ENCODE measurements at regions not wholly inside any gene's neighbourhood (a gene's known extent, or its start where the extent isn't known, plus 50 kb on each side); places are given as distances from the start of the nearest gene placed in this dataset.
"Not testable (repeated sequence)": the region's sequence is repeated elsewhere in the genome, so short reads cannot be mapped to it uniquely, and the experiment has no call there.

DNA sequence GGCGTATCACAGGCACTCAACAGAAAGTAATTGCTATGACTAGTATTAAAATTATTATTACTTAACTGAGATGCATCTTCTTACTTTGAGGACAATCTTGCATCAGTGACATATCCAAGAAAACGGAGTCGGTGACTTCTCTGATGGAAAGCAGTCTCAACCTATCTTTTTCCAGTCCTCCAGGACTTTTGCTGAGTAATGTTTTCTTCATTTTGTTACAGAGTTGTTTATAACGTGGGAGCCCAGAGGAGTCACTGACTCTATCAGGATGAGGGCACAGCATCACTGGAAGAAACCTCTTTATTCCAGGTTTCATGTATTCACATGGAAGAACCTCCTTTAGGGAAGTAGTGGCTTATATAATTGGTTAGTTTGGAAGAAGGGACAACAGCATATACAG, 51.5 kb upstream of the MELK start:
- no peak for DNase-seq
- Mint-ChIP-seq H3K27me3 (no peaks in the 10 kb centered on the region), H3K4me1 (no peaks in the 10 kb centered on the region), H3K36me3 (no peaks in the 10 kb centered on the region), H3K9me3 (no peaks in the 10 kb centered on the region), H3K27ac (no peak overlapping the region), H3K4me3 (no peak overlapping the region)
- ATAC-seq = no peak
- POLR2A ChIA-PET = no interaction called here

GRCh38 chr9:36517131-36517530, 55.6 kb upstream of the MELK start:
- no peak overlapping the region for H3K27ac Mint-ChIP-seq
- no peak for ATAC-seq
- no peak for DNase-seq
- H3K27me3 Mint-ChIP-seq = no peaks in the 10 kb centered on the region
- H3K4me3 Mint-ChIP-seq = no peak overlapping the region
- H3K9me3 Mint-ChIP-seq = no peaks in the 10 kb centered on the region
- no peaks in the 10 kb centered on the region for H3K36me3 Mint-ChIP-seq
- POLR2A ChIA-PET = interaction anchor here (1.3 to 1.6 kb wide), 2 partner anchors 10 to 30 kb away, joined by 3 to 5 read pairs; no protein-coding TSS in a partner anchor
- no peaks in the 10 kb centered on the region for H3K4me1 Mint-ChIP-seq

DNA sequence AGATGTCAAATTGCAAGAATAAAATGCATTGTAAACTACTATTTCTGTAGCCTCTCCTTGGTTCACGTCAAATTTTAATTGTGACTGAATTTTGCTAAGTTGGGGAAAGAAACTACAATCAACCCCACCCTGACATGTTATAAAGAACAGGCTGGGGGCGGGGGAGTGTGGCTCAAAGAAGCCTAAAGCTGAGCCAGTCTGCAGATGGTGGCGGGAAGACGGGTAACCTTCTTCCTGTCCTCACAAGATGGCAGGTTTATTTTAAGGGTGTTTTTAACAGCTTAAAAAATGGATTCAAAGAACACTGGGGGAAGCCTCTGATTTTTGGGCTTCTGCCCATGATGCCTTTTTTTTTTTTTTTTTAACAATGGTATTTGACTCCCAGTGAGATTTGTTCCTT, 68.5 kb upstream of the MELK start:
- Mint-ChIP-seq H3K27me3 (no peaks in the 10 kb centered on the region), H3K36me3 (no peaks in the 10 kb centered on the region), H3K4me1 (peaks cover 9 to 45% (median 31%) of the 10 kb centered on the region in 4 donors), H3K27ac (peak overlapping the region; percentile 64 to 92 (median 77)), H3K4me3 (peak overlapping the region; percentile 8 to 74 (median 56)), H3K9me3 (no peaks in the 10 kb centered on the region)
- ATAC-seq (peak; percentile 93), DNase-seq (peak in 9 of 10 donors; percentile 2 to 67 (median 31))
- POLR2A ChIA-PET = interaction anchor here (0.7 to 3.6 kb wide), 4 partner anchors 12 to 60 kb away, joined by 3 to 37 read pairs (median 4); no protein-coding TSS in a partner anchor

DNA sequence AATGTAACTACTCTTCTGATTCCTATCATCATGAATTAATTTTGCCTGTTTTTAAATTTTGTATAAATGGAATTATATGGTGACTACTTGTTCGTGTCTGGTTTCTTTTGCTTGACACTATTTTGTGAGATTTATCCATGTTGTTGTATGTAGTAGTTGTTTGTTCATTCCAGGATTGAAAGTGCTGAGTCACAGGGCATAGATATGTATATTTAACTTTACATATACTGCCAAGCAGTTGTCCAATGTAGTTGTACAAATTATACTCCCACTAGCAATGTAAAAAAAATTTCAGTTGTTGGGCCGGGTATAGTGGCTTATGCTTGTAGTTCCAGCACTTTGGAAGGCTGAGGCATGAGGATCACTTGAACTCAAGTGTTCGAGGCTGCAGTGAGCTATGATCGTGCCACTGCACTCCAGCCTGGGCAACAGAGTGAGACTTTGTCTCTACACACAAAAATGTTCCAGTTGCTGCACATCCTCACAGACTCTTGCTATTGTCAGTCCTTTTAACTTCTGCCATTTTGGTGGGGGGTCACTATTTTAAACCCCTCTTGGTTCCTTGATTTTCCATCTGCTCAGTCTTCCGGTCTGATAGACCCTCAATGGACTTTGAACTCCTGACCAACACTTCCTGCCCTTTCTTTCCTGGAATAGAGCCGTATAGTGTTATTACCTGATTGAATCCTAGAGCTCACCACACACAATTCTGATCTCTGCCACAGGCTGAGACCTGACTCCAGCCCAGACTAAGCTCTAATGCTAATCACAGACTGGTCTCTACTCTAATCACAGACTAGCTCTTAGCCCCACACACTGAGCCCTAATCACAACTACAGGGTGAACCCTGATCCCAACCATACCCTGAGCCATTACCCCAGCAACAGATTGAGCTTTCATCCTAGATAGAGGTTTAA, 69.3 kb upstream of the MELK start:
- Mint-ChIP-seq H3K36me3 (no peaks in the 10 kb centered on the region), H3K27ac (peak overlapping the region; percentile 64 to 92 (median 77)), H3K27me3 (no peaks in the 10 kb centered on the region), H3K9me3 (no peaks in the 10 kb centered on the region), H3K4me3 (peak overlapping the region; percentile 8 to 74 (median 56)), H3K4me1 (peaks cover 9 to 46% (median 31%) of the 10 kb centered on the region in 4 donors)
- DNase-seq (no peak), ATAC-seq (peak; percentile 20 to 46)
- POLR2A ChIA-PET = interaction anchor here (0.5 to 3.6 kb wide), 5 partner anchors 11 to 59 kb away, joined by 3 to 37 read pairs (median 4); no protein-coding TSS in a partner anchor

- H3K27ac Mint-ChIP-seq = no peak overlapping the region
- ATAC-seq = no peak
- H3K36me3 Mint-ChIP-seq = no peaks in the 10 kb centered on the region
- POLR2A ChIA-PET = interaction anchor here (1.1 to 8.4 kb wide), 2 partner anchors 15 to 45 kb away, joined by 3 to 58 read pairs; no protein-coding TSS in a partner anchor
- H3K4me3 Mint-ChIP-seq = peak overlapping the region in 1 of 10 donors; percentile 21
- no peaks in the 10 kb centered on the region for H3K9me3 Mint-ChIP-seq
- DNase-seq = no peak
- peaks cover 9 to 46% (median 31%) of the 10 kb centered on the region in 4 donors for H3K4me1 Mint-ChIP-seq
- no peaks in the 10 kb centered on the region for H3K27me3 Mint-ChIP-seq
Measured at GRCh38 chr9:36501727-36502126, 71.0 kb upstream of the MELK start.

- H3K27me3 Mint-ChIP-seq, DNase-seq, H3K9me3 Mint-ChIP-seq, H3K36me3 Mint-ChIP-seq, ATAC-seq: not testable (repeated sequence)
- peaks cover 9 to 46% (median 32%) of the 10 kb centered on the region in 4 donors for H3K4me1 Mint-ChIP-seq
- H3K27ac Mint-ChIP-seq = peak overlapping the region in 3 of 10 donors; percentile 18 to 48 (median 37)
- peak overlapping the region in 5 of 10 donors; percentile 19 to 45 (median 23) for H3K4me3 Mint-ChIP-seq
- POLR2A ChIA-PET = interaction anchor here (1.1 to 8.4 kb wide), 2 partner anchors 14 to 44 kb away, joined by 3 to 58 read pairs; no protein-coding TSS in a partner anchor
Measured at GRCh38 chr9:36500931-36501330, 71.8 kb upstream of the MELK start.

- Mint-ChIP-seq H3K4me3 (no peak overlapping the region), H3K4me1 (peaks cover 15 to 57% (median 42%) of the 10 kb centered on the region in 4 donors), H3K27me3 (no peaks in the 10 kb centered on the region), H3K9me3 (no peaks in the 10 kb centered on the region), H3K36me3 (no peaks in the 10 kb centered on the region), H3K27ac (peak overlapping the region in 2 of 10 donors; percentile 46 to 50)
- POLR2A ChIA-PET = interaction anchor here (8.4 kb wide), 1 partner anchor 12 kb away, joined by 58 read pairs; no protein-coding TSS in a partner anchor
- ATAC-seq (no peak), DNase-seq (no peak)
Measured at GRCh38 chr9:36499174-36499890, 73.4 kb upstream of the MELK start.

DNA sequence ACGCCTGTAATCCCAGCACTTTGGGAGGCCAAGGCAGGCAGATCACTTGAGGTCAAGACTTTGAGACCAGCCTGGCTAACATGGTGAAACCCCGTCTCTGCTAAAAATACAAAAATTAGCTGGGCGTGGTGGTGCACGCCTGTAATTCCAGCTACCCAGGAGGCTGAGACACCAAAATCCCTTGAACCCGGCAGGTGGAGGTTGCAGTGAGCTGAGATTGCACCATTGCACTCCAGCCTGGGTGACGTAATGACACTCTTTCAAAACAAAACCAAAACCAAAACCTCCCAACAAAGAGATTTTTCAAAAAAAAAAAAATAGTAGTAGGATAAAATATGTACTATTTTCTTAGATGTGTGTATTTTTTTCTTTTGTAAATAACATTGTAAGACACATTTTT, 79.1 kb upstream of the MELK start:
- peak; percentile 31 to 45 for ATAC-seq
- peak in 8 of 10 donors; percentile 18 to 74 (median 54) for DNase-seq
- peak overlapping the region; percentile 74 to 91 (median 86) for H3K4me3 Mint-ChIP-seq

DNA sequence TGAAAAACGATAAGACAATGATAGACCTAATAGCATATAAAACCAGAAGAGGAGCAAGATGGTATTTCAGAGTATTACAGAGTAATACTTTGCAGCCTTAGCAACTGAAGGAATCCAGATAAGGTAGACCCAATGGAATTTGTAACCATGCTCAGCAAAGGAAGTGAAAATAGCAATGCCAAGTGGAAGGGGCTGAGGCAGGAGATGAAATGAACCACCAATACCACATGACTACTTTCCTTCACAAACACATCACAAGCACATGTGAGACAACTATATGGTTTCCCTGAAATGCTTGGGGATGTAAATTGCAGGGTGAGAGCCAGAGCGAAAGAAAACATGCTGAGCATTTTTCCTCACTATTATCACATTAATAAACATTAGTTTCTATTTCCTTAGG, 79.8 kb upstream of the MELK start:
- Mint-ChIP-seq H3K4me1 (peaks cover 32 to 68% (median 64%) of the 10 kb centered on the region in 4 donors), H3K4me3 (peak overlapping the region; percentile 66 to 90 (median 80)), H3K27me3 (no peaks in the 10 kb centered on the region), H3K36me3 (no peaks in the 10 kb centered on the region), H3K27ac (peak overlapping the region; percentile 72 to 97 (median 90)), H3K9me3 (no peaks in the 10 kb centered on the region)
- DNase-seq (peak in 7 of 10 donors; percentile 23 to 77 (median 51)), ATAC-seq (peak; percentile 80 to 84)
- POLR2A ChIA-PET = interaction anchor here (0.9 to 1.0 kb wide), 2 partner anchors 11 to 35 kb away, joined by 4 to 7 read pairs; no protein-coding TSS in a partner anchor

More for the DNA sequence above, 79.1 kb upstream of the MELK start:
- not testable (repeated sequence) for H3K9me3 Mint-ChIP-seq, H3K36me3 Mint-ChIP-seq, H3K27me3 Mint-ChIP-seq
- POLR2A ChIA-PET = interaction anchor here (0.6 kb wide), 1 partner anchor 53 kb away, joined by 3 read pairs; no protein-coding TSS in a partner anchor
- Mint-ChIP-seq H3K4me1 (peaks cover 27 to 61% (median 57%) of the 10 kb centered on the region in 4 donors), H3K27ac (peak overlapping the region; percentile 31 to 97 (median 92))

DNA sequence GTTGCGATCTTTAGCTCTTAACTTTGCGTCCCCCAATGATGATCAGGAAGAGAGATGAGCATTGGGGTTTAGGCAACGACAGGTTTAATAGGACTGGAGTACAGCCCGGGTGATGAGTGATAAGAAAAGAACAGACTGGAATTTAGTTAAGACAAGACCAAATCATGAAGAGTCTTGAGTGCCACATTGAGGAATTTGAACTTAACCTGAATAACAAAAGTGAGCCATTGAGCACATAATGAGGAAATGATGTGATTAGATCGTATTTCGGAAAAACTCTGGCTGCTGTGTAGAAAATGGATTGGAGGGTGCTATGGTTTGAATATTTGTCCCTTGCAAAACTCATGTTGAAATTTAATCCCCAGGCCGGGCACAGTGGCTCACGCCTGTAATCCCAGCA, 83.2 kb upstream of the MELK start:
- H3K4me3 Mint-ChIP-seq = peak overlapping the region in 8 of 10 donors; percentile 3 to 98 (median 51)

DNA sequence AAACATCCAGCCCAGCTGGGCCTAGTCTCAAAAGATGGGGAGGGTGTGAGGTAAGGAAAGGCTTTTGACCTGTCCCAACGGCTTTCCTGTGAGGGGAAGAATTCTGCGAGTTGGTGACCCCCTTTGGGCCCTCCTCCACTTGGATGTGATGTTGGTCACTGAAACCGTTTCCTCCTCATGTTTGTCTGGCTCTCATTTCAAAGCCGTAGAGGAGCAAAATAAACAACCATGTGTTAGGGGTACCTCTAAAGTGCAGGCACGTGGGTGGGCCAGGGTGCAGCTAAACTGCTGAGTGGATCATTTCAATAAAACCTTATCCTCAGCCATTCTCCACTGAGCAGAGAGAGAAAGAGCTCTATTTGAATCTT, 84.3 kb upstream of the MELK start:
- Mint-ChIP-seq H3K9me3 (no peaks in the 10 kb centered on the region), H3K4me1 (peaks cover 41 to 75% (median 68%) of the 10 kb centered on the region in 4 donors)
- DNase-seq = no peak

More for the DNA sequence above, 83.2 kb upstream of the MELK start:
- POLR2A ChIA-PET = interaction anchor here (0.6 to 4.7 kb wide), 3 partner anchors 9 to 37 kb away, joined by 3 to 58 read pairs (median 37); no protein-coding TSS in a partner anchor
- Mint-ChIP-seq H3K36me3 (no peaks in the 10 kb centered on the region), H3K27ac (peak overlapping the region; percentile 96 to 100 (median 99)), H3K4me1 (peaks cover 39 to 75% (median 68%) of the 10 kb centered on the region in 4 donors), H3K27me3 (no peaks in the 10 kb centered on the region), H3K9me3 (no peaks in the 10 kb centered on the region)
- ATAC-seq = no peak
- no peak for DNase-seq

More for the DNA sequence above, 84.3 kb upstream of the MELK start:
- POLR2A ChIA-PET = interaction anchor here (1.0 to 4.7 kb wide), 16 partner anchors 10 to 1868 kb away, joined by 3 to 58 read pairs (median 8); partner anchors contain the start of genes RNF38, VCP and ZCCHC7
- Mint-ChIP-seq H3K36me3 (peaks cover 0 to 2% (median 0%) of the 10 kb centered on the region in 3 donors), H3K27me3 (no peaks in the 10 kb centered on the region), H3K4me3 (peak overlapping the region; percentile 85 to 98 (median 94)), H3K27ac (peak overlapping the region; percentile 96 to 100 (median 99))
- no peak for ATAC-seq

Measured in naive thymus-derived CD8-positive, alpha-beta T cell (primary cell).